ENCODE measurements at regions not wholly inside any gene's neighbourhood (a gene's known extent, or its start where the extent isn't known, plus 50 kb on each side); places are given as distances from the start of the nearest gene placed in this dataset.

- no peak for TF ChIP-seq CTCF (optimal IDR thresholded peaks at IDR 0.05 in 1 of 3, IDR thresholded peaks at IDR 0.05 in 1 of 3, conservative IDR thresholded peaks at IDR 0.05 in 1 of 3; ENCODE audit: extremely low read depth in 1 of 3, insufficient read depth in 2 of 3, low read length in 3 of 3)
- no peak for TF ChIP-seq EZH2 (IDR thresholded peaks at IDR 0.05; ENCODE audit: low read length)
Measured at GRCh38 chr4:123846092-123846491, 449.5 kb downstream of the SPRY1 start.
